ENCODE measurements at regions not wholly inside any gene's neighbourhood (a gene's known extent, or its start where the extent isn't known, plus 50 kb on each side); places are given as distances from the start of the nearest gene placed in this dataset.

DNA sequence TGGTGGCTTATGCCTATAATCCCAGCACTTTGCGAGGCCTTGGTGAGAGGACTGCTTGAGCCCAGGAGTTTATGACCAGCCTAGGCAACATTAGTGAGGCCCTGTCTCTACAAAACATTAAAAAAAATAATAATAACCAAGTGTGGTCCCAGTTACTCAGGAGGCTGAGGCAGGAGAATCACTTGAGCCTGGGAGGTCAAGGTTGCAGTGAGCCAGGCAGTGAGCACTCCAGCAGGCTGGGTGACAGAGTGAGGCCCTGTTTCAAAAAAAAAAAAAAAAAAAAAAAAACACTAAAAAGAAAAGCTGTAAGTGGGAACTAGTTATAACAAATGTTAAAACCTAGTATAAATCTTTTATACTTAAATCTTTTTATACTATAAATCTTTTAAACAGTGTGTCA, 146.2 kb upstream of the ITGA4 start:
- TF ChIP-seq, protein P1, sequence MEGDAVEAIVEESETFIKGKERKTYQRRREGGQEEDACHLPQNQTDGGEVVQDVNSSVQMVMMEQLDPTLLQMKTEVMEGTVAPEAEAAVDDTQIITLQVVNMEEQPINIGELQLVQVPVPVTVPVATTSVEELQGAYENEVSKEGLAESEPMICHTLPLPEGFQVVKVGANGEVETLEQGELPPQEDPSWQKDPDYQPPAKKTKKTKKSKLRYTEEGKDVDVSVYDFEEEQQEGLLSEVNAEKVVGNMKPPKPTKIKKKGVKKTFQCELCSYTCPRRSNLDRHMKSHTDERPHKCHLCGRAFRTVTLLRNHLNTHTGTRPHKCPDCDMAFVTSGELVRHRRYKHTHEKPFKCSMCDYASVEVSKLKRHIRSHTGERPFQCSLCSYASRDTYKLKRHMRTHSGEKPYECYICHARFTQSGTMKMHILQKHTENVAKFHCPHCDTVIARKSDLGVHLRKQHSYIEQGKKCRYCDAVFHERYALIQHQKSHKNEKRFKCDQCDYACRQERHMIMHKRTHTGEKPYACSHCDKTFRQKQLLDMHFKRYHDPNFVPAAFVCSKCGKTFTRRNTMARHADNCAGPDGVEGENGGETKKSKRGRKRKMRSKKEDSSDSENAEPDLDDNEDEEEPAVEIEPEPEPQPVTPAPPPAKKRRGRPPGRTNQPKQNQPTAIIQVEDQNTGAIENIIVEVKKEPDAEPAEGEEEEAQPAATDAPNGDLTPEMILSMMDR (IDR thresholded peaks at IDR 0.05): no peak
- TF ChIP-seq POLR2A (IDR thresholded peaks at IDR 0.05): no peak
